TTC549 (cell line): ENCODE measurements at regions not wholly inside any gene's neighbourhood (a gene's known extent, or its start where the extent isn't known, plus 50 kb on each side); places are given as distances from the start of the nearest gene placed in this dataset.
"Not testable (repeated sequence)": the region's sequence is repeated elsewhere in the genome, so short reads cannot be mapped to it uniquely, and the experiment has no call there.

Source experiments
- FAIRE-seq: peaks from 2 replicates; lab custom pipeline; 2012; peaks lifted over from hg19 to GRCh38; lab: Jason Lieb, UNC

DNA sequence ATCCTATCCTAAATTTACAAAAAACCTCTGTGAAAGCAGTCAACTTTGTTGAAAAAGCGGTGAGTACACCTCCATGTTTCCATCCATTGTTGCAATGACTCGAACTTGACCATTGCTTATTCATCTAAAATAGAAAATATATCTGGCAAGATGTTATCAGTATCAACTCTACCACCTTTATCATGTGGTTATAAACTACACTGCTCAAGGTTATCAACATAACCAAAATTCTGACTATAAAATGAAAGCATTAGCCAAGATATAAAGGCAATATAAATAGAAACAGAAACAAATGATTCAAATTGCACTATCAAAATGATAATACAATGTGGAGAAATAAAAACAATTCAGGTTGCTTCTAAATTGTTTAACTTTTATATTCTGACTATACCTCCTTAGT lies 150.0 kb downstream of the AVL9 start:
- not testable (repeated sequence) for FAIRE-seq

DNA sequence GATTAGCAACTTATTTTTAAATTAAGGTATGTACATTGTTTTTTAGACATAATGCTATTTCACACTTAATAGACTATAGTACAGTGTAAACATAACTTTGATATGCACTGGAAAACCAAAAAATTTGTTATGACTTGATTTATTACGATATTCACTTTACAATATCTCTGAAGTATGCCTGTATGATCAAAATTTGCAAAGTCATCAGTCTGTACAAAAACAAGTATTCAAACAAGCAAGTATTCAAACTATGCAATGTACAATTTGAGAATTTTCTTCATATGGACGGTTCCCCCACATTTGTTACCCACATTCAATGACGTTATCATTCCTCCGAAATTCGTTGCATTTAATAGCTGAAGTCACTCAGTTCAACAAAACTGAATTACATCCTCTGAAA lies 147.9 kb downstream of the AVL9 start:
- no peak for FAIRE-seq

DNA sequence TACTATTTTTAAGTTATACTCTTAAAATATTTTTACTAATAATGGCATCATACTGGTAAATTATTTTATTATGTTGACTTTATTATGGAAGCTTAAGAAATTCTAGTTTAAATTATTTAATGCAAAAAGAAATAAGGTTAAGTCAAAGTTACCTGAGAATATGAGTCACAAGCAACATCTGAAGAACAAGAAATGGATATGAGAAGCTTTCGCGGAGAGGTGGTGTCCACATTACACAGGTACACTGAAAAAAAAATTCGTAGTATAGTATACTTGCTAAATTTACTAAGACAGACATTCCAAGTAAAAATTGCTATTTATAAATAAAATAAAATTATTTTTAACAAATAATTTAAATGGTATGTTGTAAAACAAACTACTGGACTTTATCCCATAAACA lies 143.8 kb downstream of the AVL9 start:
- FAIRE-seq: no peak

DNA sequence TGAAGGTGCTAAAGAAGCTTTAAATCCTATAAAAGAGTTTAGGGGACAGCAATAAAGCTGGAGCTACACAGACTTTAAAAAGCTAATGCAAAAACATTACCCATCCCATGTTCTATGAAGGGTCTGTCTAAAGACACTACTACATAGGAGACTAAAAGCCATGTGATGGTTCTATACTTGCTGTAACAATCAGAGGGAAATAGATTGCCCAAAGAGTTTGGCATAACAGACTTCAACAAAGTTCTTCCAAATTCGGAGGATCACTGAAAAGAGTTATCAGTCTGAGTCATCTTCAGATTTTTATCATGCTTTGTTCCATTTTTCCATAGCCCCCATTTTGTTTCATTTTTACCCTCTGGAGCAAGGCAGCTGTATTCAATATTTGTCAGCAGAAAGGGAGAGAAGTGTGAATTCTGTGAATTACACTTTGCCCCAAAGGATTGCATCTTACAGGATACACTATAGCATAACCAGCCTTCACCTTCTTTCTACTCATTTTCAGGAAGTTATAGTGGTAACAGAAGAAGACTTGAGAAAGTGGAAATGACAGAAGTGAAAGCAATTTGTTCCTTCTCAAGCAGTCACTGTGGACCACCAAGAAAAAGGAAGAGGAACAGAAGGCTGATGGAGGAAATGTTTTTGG lies 143.3 kb downstream of the AVL9 start:
- FAIRE-seq: not testable (repeated sequence)
